Uterus (tissue), 3 donors: ENCODE measurements at regions not wholly inside any gene's neighbourhood (a gene's known extent, or its start where the extent isn't known, plus 50 kb on each side); places are given as distances from the start of the nearest gene placed in this dataset.
"Not testable (repeated sequence)": the region's sequence is repeated elsewhere in the genome, so short reads cannot be mapped to it uniquely, and the experiment has no call there.

ENCODE experiments used
- DNase-seq, 2 donors: peaks; one replicate each; pipeline ENCODE4 v3.0.0-alpha.2; 2019 to 2020
- H3K27ac ChIP-seq, 2 donors: fragments of 200-600 bp; sonication (generic); 1 replicate in 1 of 2; 2 replicates in 1 of 2; pipeline ENCODE4 v1.5.1; 2016 to 2018
- H3K27me3 ChIP-seq, 2 donors: fragments of 200-600 bp; sonication (generic); one replicate each; pipeline ENCODE4 v1.5.1; 2018 to 2019; ENCODE audit warnings: control low read depth in 1 of 2
- H3K36me3 ChIP-seq, 2 donors: fragments of 200-600 bp; sonication (generic); one replicate each; pipeline ENCODE4 v1.5.1; 2019; ENCODE audit warnings: control low read depth in 1 of 2
- H3K4me1 ChIP-seq, 2 donors: fragments of 200-600 bp; sonication (generic); one replicate each; pipeline ENCODE4 v1.5.1; 2018 to 2019; ENCODE audit warnings: control low read depth in 1 of 2
- H3K4me3 ChIP-seq, 2 donors: fragments of 200-600 bp; sonication (generic); 1 replicate in 1 of 2; 2 replicates in 1 of 2; pipeline ENCODE4 v1.5.1; 2018 to 2019; ENCODE audit warnings: mild to moderate bottlenecking in 1 of 2
- H3K9me3 ChIP-seq, 2 donors: fragments of 200-600 bp; sonication (generic); one replicate each; pipeline ENCODE4 v1.5.1; 2019; ENCODE audit warnings: control low read depth in 1 of 2
- POLR2A ChIP-seq, 2 donors: fragments of 450-650 bp; IDR thresholded peaks; one replicate each; pipeline ENCODE4 v1.6.1; 2016; ENCODE audit warnings: antibody characterized with exemption in 2 of 2, mild to moderate bottlenecking in 1 of 2, moderate library complexity in 1 of 2
- intact Hi-C: fragments of 100-400 bp; cut with DNase I; formaldehyde crosslinking; loops from one replicate; pipeline ENCODE4 v1.15.1; 2023; ENCODE audit warnings: low total_unique reads
- TF ChIP-seq, protein P1 (sequence below), 4 experiments: fragments of 200-600 bp in 2 of 4; fragments of 450-650 bp in 2 of 4; sonication (generic) in 2 of 4; IDR thresholded peaks; one replicate each; pipeline ENCODE4 v1.5.1; 2016 to 2019; ENCODE audit warnings: antibody characterized with exemption in 4 of 4, mild to moderate bottlenecking in 2 of 4, moderate library complexity in 1 of 4
- donor health status: DM: yes; HTN: yes; CAD: no.

DNA sequence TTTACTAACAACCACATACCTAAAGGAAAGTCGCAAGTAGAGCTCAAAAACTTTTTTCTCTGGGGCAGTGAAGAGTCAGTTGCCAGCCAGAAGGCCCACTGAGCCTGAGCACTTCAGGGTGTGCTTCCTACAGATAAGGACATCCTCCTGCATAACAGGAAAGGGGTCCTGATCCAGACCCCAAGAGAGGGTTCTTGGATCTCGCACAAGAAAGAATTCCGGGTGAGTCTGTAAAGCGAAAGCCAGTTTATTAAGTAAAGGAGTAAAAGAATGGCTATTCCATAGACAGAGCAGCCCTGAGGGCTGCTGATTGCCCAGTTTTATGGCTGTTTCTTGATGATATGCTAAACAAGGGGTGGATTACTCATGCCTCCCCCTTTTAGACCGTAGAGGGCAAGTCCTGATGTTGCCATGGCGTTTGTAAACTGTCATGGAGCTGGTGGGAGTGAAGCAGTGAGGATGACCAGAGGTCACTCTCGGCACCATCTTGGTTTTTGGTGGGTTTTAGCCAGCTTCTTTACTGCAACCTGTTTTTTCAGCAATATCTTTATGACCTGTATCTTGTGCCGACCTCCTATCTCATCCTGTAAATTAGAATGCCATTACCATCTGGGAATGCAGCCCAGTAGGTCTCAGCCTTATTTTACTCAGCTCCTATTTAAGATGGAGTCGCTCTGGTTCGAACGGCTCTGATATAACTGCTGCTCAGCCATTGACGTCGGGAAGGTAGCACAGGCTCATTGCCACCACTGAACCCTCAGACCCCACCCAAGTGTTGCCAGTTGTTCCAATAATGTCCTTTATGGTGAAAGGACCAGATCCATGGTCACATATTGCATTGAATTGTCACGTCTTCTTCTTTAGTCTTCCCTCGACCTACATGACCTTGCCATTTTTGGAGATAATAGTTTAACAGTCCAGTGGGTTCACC lies 96.6 kb upstream of the ERRFI1 start:
- intact Hi-C loops = no loop called here

DNA sequence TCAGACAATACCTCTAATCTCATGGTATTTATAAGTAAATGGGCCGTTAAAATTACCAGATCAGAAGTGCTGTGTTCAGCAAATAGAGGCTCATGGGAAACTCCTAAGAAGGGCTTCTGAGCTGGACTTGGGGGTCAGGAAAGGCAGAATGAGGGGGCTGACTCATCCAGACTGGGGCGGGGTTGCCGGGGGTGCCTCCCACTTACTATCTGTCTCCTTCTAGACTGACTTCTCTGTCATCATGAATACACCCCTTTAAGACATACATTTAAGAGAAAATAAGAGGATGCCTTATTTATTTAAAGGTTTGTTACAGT lies 96.0 kb upstream of the ERRFI1 start:
- H3K27me3 ChIP-seq = no peaks in the 10 kb centered on the region
- no peaks in the 10 kb centered on the region for H3K36me3 ChIP-seq
- H3K27ac ChIP-seq = peak overlapping the region; percentile 94 to 95
- H3K4me3 ChIP-seq = no peak overlapping the region
- no peaks in the 10 kb centered on the region for H3K9me3 ChIP-seq
- intact Hi-C loops = no loop called here
- TF ChIP-seq, protein P1, sequence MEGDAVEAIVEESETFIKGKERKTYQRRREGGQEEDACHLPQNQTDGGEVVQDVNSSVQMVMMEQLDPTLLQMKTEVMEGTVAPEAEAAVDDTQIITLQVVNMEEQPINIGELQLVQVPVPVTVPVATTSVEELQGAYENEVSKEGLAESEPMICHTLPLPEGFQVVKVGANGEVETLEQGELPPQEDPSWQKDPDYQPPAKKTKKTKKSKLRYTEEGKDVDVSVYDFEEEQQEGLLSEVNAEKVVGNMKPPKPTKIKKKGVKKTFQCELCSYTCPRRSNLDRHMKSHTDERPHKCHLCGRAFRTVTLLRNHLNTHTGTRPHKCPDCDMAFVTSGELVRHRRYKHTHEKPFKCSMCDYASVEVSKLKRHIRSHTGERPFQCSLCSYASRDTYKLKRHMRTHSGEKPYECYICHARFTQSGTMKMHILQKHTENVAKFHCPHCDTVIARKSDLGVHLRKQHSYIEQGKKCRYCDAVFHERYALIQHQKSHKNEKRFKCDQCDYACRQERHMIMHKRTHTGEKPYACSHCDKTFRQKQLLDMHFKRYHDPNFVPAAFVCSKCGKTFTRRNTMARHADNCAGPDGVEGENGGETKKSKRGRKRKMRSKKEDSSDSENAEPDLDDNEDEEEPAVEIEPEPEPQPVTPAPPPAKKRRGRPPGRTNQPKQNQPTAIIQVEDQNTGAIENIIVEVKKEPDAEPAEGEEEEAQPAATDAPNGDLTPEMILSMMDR (IDR thresholded peaks at IDR 0.05) = no peak
- TF ChIP-seq POLR2A (IDR thresholded peaks at IDR 0.05) = no peak
- peaks cover 22 to 35% of the 10 kb centered on the region in 2 donors for H3K4me1 ChIP-seq
- DNase-seq = peak; percentile 77 to 86

More for the DNA sequence above, 96.6 kb upstream of the ERRFI1 start:
- H3K27ac ChIP-seq = peak overlapping the region; percentile 94 to 95
- H3K4me1 ChIP-seq = peaks cover 22 to 35% of the 10 kb centered on the region in 2 donors
- H3K4me3 ChIP-seq = no peak overlapping the region
- H3K9me3 ChIP-seq = no peaks in the 10 kb centered on the region
- H3K36me3 ChIP-seq = no peaks in the 10 kb centered on the region
- DNase-seq = peak; percentile 56 to 85
- TF ChIP-seq, protein P1 (IDR thresholded peaks at IDR 0.05) = no peak
- TF ChIP-seq POLR2A (IDR thresholded peaks at IDR 0.05) = no peak
- H3K27me3 ChIP-seq = no peaks in the 10 kb centered on the region

DNA sequence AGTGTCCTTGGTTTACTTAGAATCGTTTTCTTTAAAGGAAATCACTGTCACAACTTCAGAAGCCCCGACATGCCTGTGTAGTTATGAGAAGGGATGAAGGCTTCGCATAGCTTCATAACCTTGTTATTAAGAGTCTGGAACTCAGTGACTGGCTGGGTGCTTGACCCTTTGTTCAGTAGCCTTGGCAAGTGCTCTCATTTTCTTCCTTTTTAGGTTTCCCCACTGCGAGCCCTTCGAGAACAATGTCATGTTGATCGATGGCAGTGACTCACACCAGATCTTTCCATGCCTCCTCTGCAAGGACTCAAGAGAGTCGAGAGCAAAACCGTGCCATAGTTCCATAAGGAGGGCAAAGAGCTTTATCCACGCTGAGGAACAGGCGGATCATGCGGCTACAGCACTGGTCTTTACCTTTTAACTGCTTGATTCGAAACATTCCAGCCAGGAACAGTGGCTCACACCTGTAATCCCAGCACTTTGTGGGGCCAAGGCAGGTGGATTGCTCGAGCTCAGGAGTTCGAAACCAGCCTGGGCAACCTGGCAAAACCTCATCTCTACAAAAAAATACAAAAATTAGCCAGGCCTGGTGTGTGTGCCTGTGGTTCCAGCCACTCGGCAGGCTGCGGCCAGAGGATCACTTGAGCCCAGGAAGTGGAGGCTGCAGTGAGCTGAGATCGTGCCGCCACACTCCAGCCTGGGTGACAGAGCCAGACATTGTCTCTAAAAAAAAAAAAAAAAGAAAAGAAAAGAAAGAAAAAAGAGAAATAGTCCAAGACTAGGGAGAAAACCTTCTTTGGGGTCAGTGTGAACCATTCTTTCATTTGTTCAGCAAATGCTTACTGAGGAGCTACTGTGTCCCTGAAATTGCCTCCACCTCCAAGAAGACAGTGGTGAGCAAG lies 95.4 kb upstream of the ERRFI1 start:
- Histone ChIP-seq H3K4me1 (peaks cover 22 to 35% of the 10 kb centered on the region in 2 donors), H3K27me3 (no peaks in the 10 kb centered on the region), H3K27ac (peak overlapping the region; percentile 94 to 95), H3K9me3 (no peaks in the 10 kb centered on the region), H3K4me3 (no peak overlapping the region), H3K36me3 (no peaks in the 10 kb centered on the region)
- TF ChIP-seq, protein P1 (IDR thresholded peaks at IDR 0.05) = no peak
- peak; percentile 42 to 50 for TF ChIP-seq POLR2A (IDR thresholded peaks at IDR 0.05)
- intact Hi-C loops = no loop called here
- peak; percentile 82 to 94 for DNase-seq

DNA sequence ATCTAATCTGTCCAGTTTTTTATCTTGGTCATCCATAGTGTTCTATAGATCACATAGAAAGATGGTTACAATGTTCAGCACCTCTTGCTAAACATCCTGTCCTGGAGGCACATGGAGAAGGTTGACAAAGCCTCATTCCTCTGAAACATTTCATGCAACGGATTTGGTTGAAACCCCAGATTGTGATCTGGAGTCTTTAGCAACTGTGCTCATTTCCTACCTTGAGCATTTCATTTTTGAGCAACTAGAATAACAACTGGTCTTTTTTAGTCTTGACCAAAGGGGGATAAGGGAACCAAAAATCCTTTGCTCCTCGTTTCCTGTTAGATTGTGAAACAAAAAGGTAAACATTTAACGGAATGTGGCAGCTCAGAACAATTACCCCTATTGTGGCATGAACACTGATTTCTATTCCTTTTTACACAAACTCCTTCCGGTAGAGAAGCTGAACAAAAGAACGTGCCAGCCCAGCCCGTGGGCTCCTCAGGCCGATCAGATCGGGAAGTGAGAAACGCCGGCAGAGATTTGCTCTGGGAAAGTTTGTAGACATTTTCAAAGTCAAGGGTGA lies 94.7 kb upstream of the ERRFI1 start:
- H3K4me3 ChIP-seq = no peak overlapping the region
- no peak for DNase-seq
- H3K27ac ChIP-seq = peak overlapping the region; percentile 94 to 95

DNA sequence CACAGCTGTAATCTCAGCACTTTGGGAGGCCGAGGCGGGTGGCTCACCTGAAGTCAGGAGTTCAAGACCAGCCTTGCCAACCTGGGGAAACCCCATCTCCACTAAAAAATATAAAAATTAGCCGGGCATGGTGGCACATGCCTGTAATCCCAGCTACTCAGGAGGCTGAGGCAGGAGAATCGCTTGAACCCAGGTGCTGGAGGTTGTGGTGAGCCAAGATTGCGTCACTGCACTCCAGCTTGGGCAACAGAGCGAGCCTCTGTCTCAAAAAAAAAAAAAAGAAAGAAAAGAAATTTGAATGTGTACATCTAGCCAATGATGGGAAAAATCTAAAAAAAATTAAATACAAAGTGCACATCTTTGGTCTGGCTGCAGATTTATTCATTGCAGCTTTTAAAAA lies 92.6 kb upstream of the ERRFI1 start:
- H3K4me3 ChIP-seq, H3K36me3 ChIP-seq, H3K27me3 ChIP-seq, DNase-seq, H3K9me3 ChIP-seq, intact Hi-C loops: not testable (repeated sequence)
- peak overlapping the region; percentile 94 to 95 for H3K27ac ChIP-seq
- H3K4me1 ChIP-seq = peaks cover 22 to 44% of the 10 kb centered on the region in 2 donors

More for the DNA sequence above, 94.7 kb upstream of the ERRFI1 start:
- H3K27me3 ChIP-seq = no peaks in the 10 kb centered on the region
- TF ChIP-seq, protein P1 (IDR thresholded peaks at IDR 0.05) = no peak
- TF ChIP-seq POLR2A (IDR thresholded peaks at IDR 0.05) = no peak
- peaks cover 22 to 43% of the 10 kb centered on the region in 2 donors for H3K4me1 ChIP-seq
- no peaks in the 10 kb centered on the region for H3K36me3 ChIP-seq
- intact Hi-C loops = no loop called here
- H3K9me3 ChIP-seq = no peaks in the 10 kb centered on the region
